Naive B cell (primary cell): ENCODE measurements at regions not wholly inside any gene's neighbourhood (a gene's known extent, or its start where the extent isn't known, plus 50 kb on each side); places are given as distances from the start of the nearest gene placed in this dataset.

ENCODE experiments used
- ATAC-seq, 2 donors: fragments of 150-1000 bp; cut with Tn5 transposase; 2 replicates each; pipeline ENCODE4 v1.10.0; 2021; ENCODE audit warnings: low read depth in 2 of 2, mild to moderate bottlenecking in 2 of 2, moderate library complexity in 2 of 2
- DNase-seq: peaks from one replicate; pipeline ENCODE4 v3.0.0; 2022
- H3K27ac Mint-ChIP-seq, 6 donors: one replicate each; pipeline ENCODE4 v1.8.0; 2020 to 2022; ENCODE audit warnings: mild to moderate bottlenecking in 6 of 6, mixed read lengths in 6 of 6, moderate library complexity in 5 of 6, inconsistent platforms in 2 of 6
- H3K27me3 Mint-ChIP-seq, 3 donors: one replicate each; pipeline ENCODE4 v1.8.0; 2021 to 2022; ENCODE audit warnings: mixed read lengths in 3 of 3, mild to moderate bottlenecking in 1 of 3
- H3K36me3 Mint-ChIP-seq, 2 donors: one replicate each; pipeline ENCODE4 v1.8.0; 2020 to 2022; ENCODE audit warnings: mixed read lengths in 2 of 2, inconsistent platforms in 1 of 2, mild to moderate bottlenecking in 1 of 2
- H3K4me1 Mint-ChIP-seq, 3 donors: one replicate each; pipeline ENCODE4 v1.8.0; 2020 to 2022; ENCODE audit warnings: mixed read lengths in 3 of 3, inconsistent platforms in 1 of 3, mild to moderate bottlenecking in 1 of 3, moderate library complexity in 1 of 3
- H3K4me3 Mint-ChIP-seq, 8 donors: one replicate each; pipeline ENCODE4 v1.8.0; 2020 to 2022; ENCODE audit warnings: mild to moderate bottlenecking in 8 of 8, mixed read lengths in 8 of 8, moderate library complexity in 8 of 8, inconsistent platforms in 2 of 8
- H3K9me3 Mint-ChIP-seq, 7 donors: one replicate each; pipeline ENCODE4 v1.8.0; 2020 to 2022; ENCODE audit warnings: mixed read lengths in 7 of 7, mild to moderate bottlenecking in 5 of 7, inconsistent platforms in 2 of 7, moderate library complexity in 1 of 7

DNA sequence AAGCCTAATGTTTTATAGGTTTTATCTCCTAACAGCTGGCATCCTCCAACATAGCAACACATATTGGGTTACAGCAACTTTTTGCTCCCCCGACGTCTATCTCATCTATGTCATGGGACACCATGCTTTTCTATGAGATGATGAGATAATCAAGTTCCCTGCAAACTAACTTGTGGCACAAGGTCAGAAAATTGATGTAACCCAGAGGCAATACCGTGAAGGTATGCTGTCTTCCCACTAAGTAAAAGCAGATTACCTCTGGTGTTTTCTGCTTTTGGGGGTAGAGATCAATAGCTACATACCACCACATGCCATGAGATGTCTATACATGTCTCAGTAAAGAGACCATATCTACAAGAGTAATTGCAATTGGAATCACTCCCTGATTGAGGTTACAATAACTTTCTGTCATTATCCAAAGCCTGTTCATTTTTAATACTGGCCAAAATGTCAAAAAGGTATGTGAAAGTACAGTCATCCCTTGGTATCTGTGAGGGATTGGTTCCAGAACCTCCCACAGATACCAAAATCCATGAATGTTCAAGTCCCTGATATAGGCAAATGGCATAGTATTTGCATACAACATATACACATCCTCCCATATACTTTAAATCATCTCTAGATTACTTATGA is 131.3 kb downstream of the CYSLTR2 start:
- Mint-ChIP-seq H3K4me1 (no peaks in the 10 kb centered on the region), H3K9me3 (peaks cover 0 to 24% (median 9%) of the 10 kb centered on the region in 7 donors), H3K4me3 (no peak overlapping the region), H3K36me3 (no peaks in the 10 kb centered on the region), H3K27ac (no peak overlapping the region), H3K27me3 (peaks cover 4 to 14% (median 6%) of the 10 kb centered on the region in 3 donors)
- no peak for ATAC-seq
- no peak for DNase-seq

GRCh38 chr13:48790199-48790598 is 136.5 kb downstream of the CYSLTR2 start:
- no peak for ATAC-seq
- no peak overlapping the region for H3K27ac Mint-ChIP-seq
- H3K27me3 Mint-ChIP-seq, result peaks cover 4 to 14% (median 10%) of the 10 kb centered on the region in 3 donors
- no peak overlapping the region for H3K4me3 Mint-ChIP-seq
- DNase-seq, result no peak
- H3K9me3 Mint-ChIP-seq, result peaks cover 0 to 2% (median 0%) of the 10 kb centered on the region in 7 donors
- no peaks in the 10 kb centered on the region for H3K4me1 Mint-ChIP-seq
- no peaks in the 10 kb centered on the region for H3K36me3 Mint-ChIP-seq

- Mint-ChIP-seq H3K9me3 (peaks cover 0 to 2% (median 0%) of the 10 kb centered on the region in 7 donors), H3K36me3 (no peaks in the 10 kb centered on the region), H3K27me3 (peaks cover 7 to 18% (median 9%) of the 10 kb centered on the region in 3 donors), H3K4me3 (no peak overlapping the region), H3K4me1 (no peaks in the 10 kb centered on the region), H3K27ac (no peak overlapping the region)
- DNase-seq (no peak), ATAC-seq (no peak)
These were observed 137.2 kb downstream of the CYSLTR2 start for GRCh38 chr13:48790966-48791365.

GRCh38 chr13:48797127-48797526 is 143.4 kb downstream of the CYSLTR2 start:
- H3K9me3 Mint-ChIP-seq, result peaks cover 0 to 10% (median 0%) of the 10 kb centered on the region in 7 donors
- no peaks in the 10 kb centered on the region for H3K36me3 Mint-ChIP-seq
- ATAC-seq (no peak), DNase-seq (no peak)
- H3K4me1 Mint-ChIP-seq, result no peaks in the 10 kb centered on the region
- H3K27me3 Mint-ChIP-seq, result peaks cover 9 to 19% (median 13%) of the 10 kb centered on the region in 3 donors
- no peak overlapping the region for H3K4me3 Mint-ChIP-seq
- no peak overlapping the region for H3K27ac Mint-ChIP-seq

DNA sequence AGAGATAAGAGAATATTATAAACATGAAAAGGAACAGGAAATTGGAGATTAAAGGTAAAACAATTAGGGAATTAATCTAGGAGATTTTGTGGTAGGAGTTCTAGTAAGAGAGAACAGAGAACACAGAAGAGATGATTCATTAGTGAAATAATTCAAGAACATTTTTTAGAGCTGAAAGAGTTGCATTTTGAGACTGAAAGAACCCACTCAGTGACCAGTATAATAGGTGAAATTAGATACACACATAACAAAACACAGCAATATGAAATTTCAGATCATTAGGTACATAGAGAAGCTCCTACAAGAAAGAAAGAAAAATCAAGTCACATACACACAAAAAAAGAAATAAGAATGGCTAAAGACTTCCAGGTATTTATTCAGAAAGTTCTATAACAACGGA is 144.0 kb downstream of the CYSLTR2 start:
- no peak for ATAC-seq
- Mint-ChIP-seq H3K4me1 (no peaks in the 10 kb centered on the region), H3K4me3 (no peak overlapping the region), H3K36me3 (no peaks in the 10 kb centered on the region), H3K27me3 (peaks cover 9 to 19% (median 13%) of the 10 kb centered on the region in 3 donors), H3K9me3 (peaks cover 0 to 10% (median 0%) of the 10 kb centered on the region in 7 donors), H3K27ac (no peak overlapping the region)
- no peak for DNase-seq

- Mint-ChIP-seq H3K4me1 (no peaks in the 10 kb centered on the region), H3K4me3 (no peak overlapping the region), H3K9me3 (peaks cover 0 to 10% (median 0%) of the 10 kb centered on the region in 7 donors), H3K27ac (no peak overlapping the region), H3K27me3 (peaks cover 9 to 19% (median 13%) of the 10 kb centered on the region in 3 donors), H3K36me3 (no peaks in the 10 kb centered on the region)
- DNase-seq (no peak), ATAC-seq (no peak)
These were observed 144.5 kb downstream of the CYSLTR2 start for GRCh38 chr13:48798180-48798579.

- Mint-ChIP-seq H3K4me1 (no peaks in the 10 kb centered on the region), H3K27ac (no peak overlapping the region), H3K27me3 (peaks cover 4 to 10% (median 6%) of the 10 kb centered on the region in 3 donors), H3K36me3 (no peaks in the 10 kb centered on the region), H3K4me3 (no peak overlapping the region), H3K9me3 (peaks cover 0 to 10% (median 0%) of the 10 kb centered on the region in 7 donors)
- ATAC-seq (no peak), DNase-seq (no peak)
These were observed 147.5 kb downstream of the CYSLTR2 start for GRCh38 chr13:48801255-48801654.

DNA sequence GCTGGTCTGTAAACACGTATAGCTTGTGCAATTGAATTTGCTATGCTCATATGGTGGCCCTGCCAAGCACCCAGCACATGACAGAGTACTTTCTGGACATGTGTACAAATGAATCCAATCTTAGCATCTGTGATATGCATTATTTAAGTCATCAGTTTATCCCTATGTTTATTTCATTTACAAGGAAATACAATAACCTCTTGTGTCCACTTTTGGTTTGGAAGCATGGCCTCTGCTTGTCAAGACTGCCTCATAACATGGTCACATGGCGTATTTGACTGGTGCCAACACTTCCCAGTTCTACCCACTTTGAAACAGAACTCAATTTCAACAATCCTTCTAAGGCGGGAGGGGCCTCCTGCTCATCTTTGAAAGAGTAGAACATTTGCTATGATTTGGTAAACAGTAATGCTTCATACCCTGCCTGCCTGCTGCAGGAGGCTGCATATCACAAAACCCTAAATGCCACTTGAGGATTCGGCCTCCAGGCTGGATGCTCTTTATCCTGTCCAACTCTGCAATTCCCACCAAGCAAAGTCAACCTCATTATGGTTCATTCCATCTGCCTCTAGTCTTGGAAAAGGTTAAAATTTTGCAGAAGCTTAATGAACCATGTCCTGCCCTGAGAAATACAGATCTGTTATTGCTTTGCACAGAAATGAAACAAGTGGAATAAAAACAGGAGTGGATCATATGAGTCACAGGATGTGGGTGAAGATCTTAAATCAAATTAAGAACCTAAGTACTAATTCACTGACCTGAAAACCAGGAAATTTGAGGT is 151.3 kb downstream of the CYSLTR2 start:
- no peaks in the 10 kb centered on the region for H3K4me1 Mint-ChIP-seq
- no peak overlapping the region for H3K27ac Mint-ChIP-seq
- H3K27me3 Mint-ChIP-seq, result peaks cover 0 to 4% (median 3%) of the 10 kb centered on the region in 3 donors
- DNase-seq, result no peak
- ATAC-seq, result no peak
- H3K9me3 Mint-ChIP-seq, result peaks cover 0 to 2% (median 0%) of the 10 kb centered on the region in 7 donors
- H3K36me3 Mint-ChIP-seq, result no peaks in the 10 kb centered on the region
- H3K4me3 Mint-ChIP-seq, result no peak overlapping the region

DNA sequence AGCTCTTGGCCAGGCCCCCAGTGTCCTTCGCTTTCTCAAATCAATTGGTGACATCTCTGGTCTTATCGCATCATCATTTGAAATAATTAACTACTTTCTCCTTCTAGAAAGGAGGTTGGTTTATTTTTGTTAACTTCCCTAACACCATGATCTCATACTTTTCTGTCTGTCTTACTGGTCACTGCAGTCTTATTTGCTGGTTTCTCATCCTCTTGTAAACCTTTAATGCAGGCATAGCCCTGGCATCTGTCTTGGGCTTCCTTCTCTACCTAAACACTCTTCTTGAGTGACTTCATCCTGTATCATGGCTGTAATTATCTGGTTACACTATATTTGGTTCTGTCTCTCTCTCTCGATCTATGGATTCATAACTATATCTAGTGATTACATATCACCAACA is 152.8 kb downstream of the CYSLTR2 start:
- H3K27ac Mint-ChIP-seq, result no peak overlapping the region
- ATAC-seq (no peak), DNase-seq (no peak)
- H3K4me3 Mint-ChIP-seq, result no peak overlapping the region
- no peaks in the 10 kb centered on the region for H3K36me3 Mint-ChIP-seq
- H3K27me3 Mint-ChIP-seq, result peaks cover 0 to 8% (median 6%) of the 10 kb centered on the region in 3 donors
- peaks cover 0 to 3% (median 2%) of the 10 kb centered on the region in 7 donors for H3K9me3 Mint-ChIP-seq
- no peaks in the 10 kb centered on the region for H3K4me1 Mint-ChIP-seq

DNA sequence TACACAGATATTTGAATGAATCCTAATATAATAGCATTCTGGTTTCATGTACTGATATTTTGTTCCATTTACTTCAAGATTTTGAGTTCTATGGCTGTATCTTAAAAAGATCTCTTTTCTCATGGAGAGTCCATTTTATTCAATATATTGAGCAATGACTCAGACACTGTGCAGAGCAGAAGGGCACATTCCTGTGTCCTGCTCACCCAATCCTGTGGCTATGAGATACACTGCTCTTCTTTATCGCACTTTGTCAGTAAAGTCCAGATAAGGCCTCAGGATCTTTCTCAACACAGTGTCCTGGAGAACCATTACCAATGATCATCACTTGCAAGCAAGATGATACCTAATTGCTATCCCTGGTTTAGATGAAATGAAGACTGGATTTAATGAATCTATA is 155.0 kb downstream of the CYSLTR2 start:
- no peaks in the 10 kb centered on the region for H3K4me1 Mint-ChIP-seq
- H3K27me3 Mint-ChIP-seq, result peaks cover 0 to 16% (median 6%) of the 10 kb centered on the region in 3 donors
- no peak overlapping the region for H3K4me3 Mint-ChIP-seq
- no peak for ATAC-seq
- DNase-seq, result no peak
- H3K9me3 Mint-ChIP-seq, result peaks cover 2 to 10% (median 5%) of the 10 kb centered on the region in 7 donors
- H3K36me3 Mint-ChIP-seq, result peaks cover 0 to 8% of the 10 kb centered on the region in 2 donors
- H3K27ac Mint-ChIP-seq, result no peak overlapping the region

DNA sequence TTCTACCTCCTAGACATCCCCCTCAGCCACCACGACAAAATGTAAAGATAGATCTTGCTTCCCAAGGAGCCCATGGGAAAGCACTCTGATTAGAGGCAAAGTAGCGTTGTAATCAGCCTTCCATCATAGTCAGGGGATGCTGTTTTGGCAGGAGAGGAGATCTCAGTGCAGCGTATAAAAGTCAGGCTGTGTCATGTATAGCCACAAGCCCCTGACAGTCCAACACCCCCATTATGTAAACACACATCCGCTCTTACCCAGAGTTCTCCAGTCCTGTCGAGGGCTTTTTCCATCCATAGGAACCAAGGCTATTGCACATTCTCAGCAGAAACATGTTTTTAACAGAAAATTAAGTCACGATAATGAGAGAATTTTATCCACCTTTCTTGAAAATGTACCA is 156.3 kb downstream of the CYSLTR2 start:
- Mint-ChIP-seq H3K4me3 (no peak overlapping the region), H3K27me3 (peaks cover 0 to 16% (median 6%) of the 10 kb centered on the region in 3 donors), H3K36me3 (peaks cover 0 to 8% of the 10 kb centered on the region in 2 donors), H3K9me3 (peaks cover 2 to 10% (median 5%) of the 10 kb centered on the region in 7 donors), H3K27ac (no peak overlapping the region), H3K4me1 (no peaks in the 10 kb centered on the region)
- ATAC-seq, result no peak
- DNase-seq, result no peak

- peaks cover 3 to 10% (median 4%) of the 10 kb centered on the region in 3 donors for H3K4me1 Mint-ChIP-seq
- no peak overlapping the region for H3K4me3 Mint-ChIP-seq
- DNase-seq (no peak), ATAC-seq (no peak)
- peaks cover 0 to 16% (median 6%) of the 10 kb centered on the region in 3 donors for H3K27me3 Mint-ChIP-seq
- peaks cover 2 to 10% (median 5%) of the 10 kb centered on the region in 7 donors for H3K9me3 Mint-ChIP-seq
- H3K36me3 Mint-ChIP-seq, result peaks cover 0 to 8% of the 10 kb centered on the region in 2 donors
- no peak overlapping the region for H3K27ac Mint-ChIP-seq
These were observed 159.8 kb downstream of the CYSLTR2 start for GRCh38 chr13:48813518-48813917.

GRCh38 chr13:48816700-48817099 is 159.0 kb upstream of the FNDC3A start:
- H3K27me3 Mint-ChIP-seq, result peaks cover 0 to 8% (median 4%) of the 10 kb centered on the region in 3 donors
- H3K9me3 Mint-ChIP-seq, result peaks cover 2 to 6% (median 3%) of the 10 kb centered on the region in 7 donors
- no peak for ATAC-seq
- no peak for DNase-seq
- peaks cover 3 to 10% (median 4%) of the 10 kb centered on the region in 3 donors for H3K4me1 Mint-ChIP-seq
- H3K36me3 Mint-ChIP-seq, result peaks cover 0 to 8% of the 10 kb centered on the region in 2 donors
- H3K4me3 Mint-ChIP-seq, result no peak overlapping the region
- no peak overlapping the region for H3K27ac Mint-ChIP-seq
